ENCODE measurements at regions not wholly inside any gene's neighbourhood (a gene's known extent, or its start where the extent isn't known, plus 50 kb on each side); places are given as distances from the start of the nearest gene placed in this dataset.
A peak's percentile ranks its signal among the peaks of the same experiment; 100 is the strongest.
"Not testable (repeated sequence)": the region's sequence is repeated elsewhere in the genome, so short reads cannot be mapped to it uniquely, and the experiment has no call there.

- Histone ChIP-seq H3K27ac (ENCODE audit: low read length) (no peak overlapping the region), H3K27me3 (ENCODE audit: low read length) (no peaks in the 10 kb centered on the region), H3K36me3 (ENCODE audit: insufficient read depth, low read length) (no peaks in the 10 kb centered on the region), H2AFZ (ENCODE audit: low read length) (no peak overlapping the region), H3K9me2 (replicated peaks; ENCODE audit: insufficient read depth, low read length) (no peaks in the 10 kb centered on the region), H3K4me3 (ENCODE audit: low read length) (no peak overlapping the region), H4K20me1 (ENCODE audit: insufficient read depth, low read depth, low read length) (no peaks in the 10 kb centered on the region), H3K9me3 (ENCODE audit: low read length) (no peaks in the 10 kb centered on the region; the same call in 1 of the 2 replicates), H3K9ac (ENCODE audit: low read length) (no peak overlapping the region), H3K79me2 (ENCODE audit: low read length) (no peaks in the 10 kb centered on the region), H3K4me1 (ENCODE audit: low read length) (peaks cover 32% of the 10 kb centered on the region), H3K4me2 (ENCODE audit: low read depth, low read length, poor library complexity, severe bottlenecking) (no peak overlapping the region)
- DNase-seq, result no peak
Observed at GRCh38 chr9:90201766-90202165, 440.9 kb downstream of the DIRAS2 start.

GRCh38 chr9:90204128-90204831 is 438.3 kb downstream of the DIRAS2 start:
- DNase-seq, result peak; percentile 77
- Histone ChIP-seq H3K4me2 (ENCODE audit: low read depth, low read length, poor library complexity, severe bottlenecking) (peak overlapping the region; percentile 73), H3K4me3 (ENCODE audit: low read length) (peak overlapping the region; percentile 62), H4K20me1 (ENCODE audit: insufficient read depth, low read depth, low read length) (no peaks in the 10 kb centered on the region), H3K4me1 (ENCODE audit: low read length) (peaks cover 41% of the 10 kb centered on the region), H3K27me3 (ENCODE audit: low read length) (no peaks in the 10 kb centered on the region), H3K36me3 (ENCODE audit: insufficient read depth, low read length) (no peaks in the 10 kb centered on the region), H3K9me2 (replicated peaks; ENCODE audit: insufficient read depth, low read length) (no peaks in the 10 kb centered on the region), H2AFZ (ENCODE audit: low read length) (peak overlapping the region; percentile 49; the same call in 1 of the 2 replicates), H3K79me2 (ENCODE audit: low read length) (no peaks in the 10 kb centered on the region), H3K9me3 (ENCODE audit: low read length) (no peaks in the 10 kb centered on the region), H3K27ac (ENCODE audit: low read length) (peak overlapping the region; percentile 86), H3K9ac (ENCODE audit: low read length) (peak overlapping the region; percentile 47)

- not testable (repeated sequence) for H3K27ac ChIP-seq (ENCODE audit: low read length); H3K27me3 ChIP-seq (ENCODE audit: low read length); H4K20me1 ChIP-seq (ENCODE audit: insufficient read depth, low read depth, low read length); DNase-seq; H3K9me3 ChIP-seq (ENCODE audit: low read length); H3K9ac ChIP-seq (ENCODE audit: low read length); H3K79me2 ChIP-seq (ENCODE audit: low read length); H3K4me1 ChIP-seq (ENCODE audit: low read length); H3K9me2 ChIP-seq (replicated peaks; ENCODE audit: insufficient read depth, low read length); H3K36me3 ChIP-seq (ENCODE audit: insufficient read depth, low read length)
- Histone ChIP-seq H2AFZ (ENCODE audit: low read length) (peak overlapping the region; percentile 43; the same call in 1 of the 2 replicates), H3K4me3 (ENCODE audit: low read length) (peak overlapping the region; percentile 27; the same call in 1 of the 2 replicates), H3K4me2 (ENCODE audit: low read depth, low read length, poor library complexity, severe bottlenecking) (peak overlapping the region; percentile 24)
Observed at GRCh38 chr9:90213045-90213444, 429.6 kb downstream of the DIRAS2 start.

- Histone ChIP-seq H3K9me3 (ENCODE audit: low read length) (no peaks in the 10 kb centered on the region), H4K20me1 (ENCODE audit: insufficient read depth, low read depth, low read length) (no peaks in the 10 kb centered on the region), H3K4me2 (ENCODE audit: low read depth, low read length, poor library complexity, severe bottlenecking) (no peak overlapping the region), H2AFZ (ENCODE audit: low read length) (no peak overlapping the region), H3K27me3 (ENCODE audit: low read length) (no peaks in the 10 kb centered on the region), H3K27ac (ENCODE audit: low read length) (no peak overlapping the region), H3K4me3 (ENCODE audit: low read length) (no peak overlapping the region), H3K36me3 (ENCODE audit: insufficient read depth, low read length) (no peaks in the 10 kb centered on the region), H3K79me2 (ENCODE audit: low read length) (no peaks in the 10 kb centered on the region), H3K9me2 (replicated peaks; ENCODE audit: insufficient read depth, low read length) (no peaks in the 10 kb centered on the region), H3K4me1 (ENCODE audit: low read length) (peaks cover 4% of the 10 kb centered on the region; the same call in 1 of the 2 replicates), H3K9ac (ENCODE audit: low read length) (no peak overlapping the region)
- peak; percentile 77 for DNase-seq
Observed at GRCh38 chr9:90219548-90220118, 423.0 kb downstream of the DIRAS2 start.

- H3K4me1 ChIP-seq (ENCODE audit: low read length); H3K9me2 ChIP-seq (replicated peaks; ENCODE audit: insufficient read depth, low read length); H4K20me1 ChIP-seq (ENCODE audit: insufficient read depth, low read depth, low read length); H3K36me3 ChIP-seq (ENCODE audit: insufficient read depth, low read length); H3K9me3 ChIP-seq (ENCODE audit: low read length); H3K9ac ChIP-seq (ENCODE audit: low read length); H3K79me2 ChIP-seq (ENCODE audit: low read length); H3K27ac ChIP-seq (ENCODE audit: low read length); H3K4me3 ChIP-seq (ENCODE audit: low read length); H2AFZ ChIP-seq (ENCODE audit: low read length); H3K27me3 ChIP-seq (ENCODE audit: low read length); DNase-seq; H3K4me2 ChIP-seq (ENCODE audit: low read depth, low read length, poor library complexity, severe bottlenecking): not testable (repeated sequence)
Observed at GRCh38 chr9:90221899-90222298, 420.7 kb downstream of the DIRAS2 start.

GRCh38 chr9:90226839-90227338 is 415.7 kb downstream of the DIRAS2 start:
- DNase-seq, result peak; percentile 58
- not testable (repeated sequence) for H4K20me1 ChIP-seq (ENCODE audit: insufficient read depth, low read depth, low read length); H3K4me1 ChIP-seq (ENCODE audit: low read length); H3K9me3 ChIP-seq (ENCODE audit: low read length); H3K9me2 ChIP-seq (replicated peaks; ENCODE audit: insufficient read depth, low read length); H2AFZ ChIP-seq (ENCODE audit: low read length); H3K9ac ChIP-seq (ENCODE audit: low read length); H3K27ac ChIP-seq (ENCODE audit: low read length); H3K4me3 ChIP-seq (ENCODE audit: low read length); H3K79me2 ChIP-seq (ENCODE audit: low read length); H3K4me2 ChIP-seq (ENCODE audit: low read depth, low read length, poor library complexity, severe bottlenecking); H3K36me3 ChIP-seq (ENCODE audit: insufficient read depth, low read length); H3K27me3 ChIP-seq (ENCODE audit: low read length)

- not testable (repeated sequence) for H3K4me1 ChIP-seq (ENCODE audit: low read length); H3K27ac ChIP-seq (ENCODE audit: low read length); H2AFZ ChIP-seq (ENCODE audit: low read length); H3K9me2 ChIP-seq (replicated peaks; ENCODE audit: insufficient read depth, low read length); H4K20me1 ChIP-seq (ENCODE audit: insufficient read depth, low read depth, low read length); H3K4me3 ChIP-seq (ENCODE audit: low read length); H3K9me3 ChIP-seq (ENCODE audit: low read length); DNase-seq; H3K9ac ChIP-seq (ENCODE audit: low read length); H3K79me2 ChIP-seq (ENCODE audit: low read length); H3K36me3 ChIP-seq (ENCODE audit: insufficient read depth, low read length); H3K27me3 ChIP-seq (ENCODE audit: low read length); H3K4me2 ChIP-seq (ENCODE audit: low read depth, low read length, poor library complexity, severe bottlenecking)
Observed at GRCh38 chr9:90233081-90233480, 409.5 kb downstream of the DIRAS2 start.

GRCh38 chr9:90240541-90240940 is 402.1 kb downstream of the DIRAS2 start:
- Histone ChIP-seq H4K20me1 (ENCODE audit: insufficient read depth, low read depth, low read length) (no peaks in the 10 kb centered on the region), H3K79me2 (ENCODE audit: low read length) (no peaks in the 10 kb centered on the region), H3K4me1 (ENCODE audit: low read length) (no peaks in the 10 kb centered on the region), H3K36me3 (ENCODE audit: insufficient read depth, low read length) (no peaks in the 10 kb centered on the region), H3K4me3 (ENCODE audit: low read length) (no peak overlapping the region), H3K9me2 (replicated peaks; ENCODE audit: insufficient read depth, low read length) (no peaks in the 10 kb centered on the region), H3K9me3 (ENCODE audit: low read length) (no peaks in the 10 kb centered on the region), H3K27me3 (ENCODE audit: low read length) (no peaks in the 10 kb centered on the region), H3K9ac (ENCODE audit: low read length) (no peak overlapping the region), H2AFZ (ENCODE audit: low read length) (no peak overlapping the region), H3K4me2 (ENCODE audit: low read depth, low read length, poor library complexity, severe bottlenecking) (no peak overlapping the region), H3K27ac (ENCODE audit: low read length) (no peak overlapping the region)
- no peak for DNase-seq

Data from Karpas-422 (cell line).